ENCODE measurements at regions not wholly inside any gene's neighbourhood (a gene's known extent, or its start where the extent isn't known, plus 50 kb on each side); places are given as distances from the start of the nearest gene placed in this dataset.

GRCh38 chr6:99746261-99746895 lies 139.7 kb downstream of the PRDM13 start:
- Mint-ChIP-seq H3K4me3 (no peak overlapping the region), H3K27me3 (peaks cover 31% of the 10 kb centered on the region), H3K27ac (no peak overlapping the region), H3K36me3 (ENCODE audit: low read depth) (no peaks in the 10 kb centered on the region), H3K4me1 (no peaks in the 10 kb centered on the region), H3K9me3 (no peaks in the 10 kb centered on the region)
- peak; percentile 86 for DNase-seq
- intact Hi-C loops (cut with micrococcal nuclease) = loop anchor here (1.0 to 5.0 kb wide), 4 partner anchors 158 to 414 kb away; no protein-coding TSS in a partner anchor

GRCh38 chr6:99761711-99762110 lies 155.1 kb downstream of the PRDM13 start:
- Mint-ChIP-seq H3K4me1 (no peaks in the 10 kb centered on the region), H3K9me3 (no peaks in the 10 kb centered on the region), H3K4me3 (no peak overlapping the region), H3K27me3 (peaks cover 4% of the 10 kb centered on the region), H3K36me3 (ENCODE audit: low read depth) (no peaks in the 10 kb centered on the region), H3K27ac (no peak overlapping the region)
- intact Hi-C loops (cut with micrococcal nuclease) = no loop called here
- DNase-seq = no peak

GRCh38 chr6:99768166-99768565 lies 161.5 kb downstream of the PRDM13 start:
- H3K4me1 Mint-ChIP-seq = no peaks in the 10 kb centered on the region
- no peak overlapping the region for H3K4me3 Mint-ChIP-seq
- DNase-seq = no peak
- no peaks in the 10 kb centered on the region for H3K9me3 Mint-ChIP-seq
- peaks cover 5% of the 10 kb centered on the region for H3K27me3 Mint-ChIP-seq
- no peak overlapping the region for H3K27ac Mint-ChIP-seq
- intact Hi-C loops (cut with micrococcal nuclease) = no loop called here
- no peaks in the 10 kb centered on the region for H3K36me3 Mint-ChIP-seq (ENCODE audit: low read depth)

GRCh38 chr6:99779631-99780555 lies 173.3 kb downstream of the PRDM13 start:
- peaks cover 9% of the 10 kb centered on the region for H3K27me3 Mint-ChIP-seq
- no peak for DNase-seq
- no peak overlapping the region for H3K4me3 Mint-ChIP-seq
- no peaks in the 10 kb centered on the region for H3K4me1 Mint-ChIP-seq
- no peaks in the 10 kb centered on the region for H3K36me3 Mint-ChIP-seq (ENCODE audit: low read depth)
- no peaks in the 10 kb centered on the region for H3K9me3 Mint-ChIP-seq
- intact Hi-C loops (cut with micrococcal nuclease) = no loop called here
- no peak overlapping the region for H3K27ac Mint-ChIP-seq

- H3K36me3 Mint-ChIP-seq (ENCODE audit: low read depth) = no peaks in the 10 kb centered on the region
- no peak overlapping the region for H3K27ac Mint-ChIP-seq
- H3K9me3 Mint-ChIP-seq = no peaks in the 10 kb centered on the region
- intact Hi-C loops (cut with micrococcal nuclease) = no loop called here
- no peaks in the 10 kb centered on the region for H3K4me1 Mint-ChIP-seq
- DNase-seq = no peak
- no peak overlapping the region for H3K4me3 Mint-ChIP-seq
- peaks cover 9% of the 10 kb centered on the region for H3K27me3 Mint-ChIP-seq
Observed at GRCh38 chr6:99780556-99780885, 173.9 kb downstream of the PRDM13 start.

GRCh38 chr6:99789767-99790166 lies 183.1 kb downstream of the PRDM13 start:
- no peaks in the 10 kb centered on the region for H3K36me3 Mint-ChIP-seq (ENCODE audit: low read depth)
- no peak for DNase-seq
- H3K27ac Mint-ChIP-seq = no peak overlapping the region
- intact Hi-C loops (cut with micrococcal nuclease) = no loop called here
- H3K4me3 Mint-ChIP-seq = no peak overlapping the region
- no peaks in the 10 kb centered on the region for H3K9me3 Mint-ChIP-seq
- no peaks in the 10 kb centered on the region for H3K4me1 Mint-ChIP-seq
- H3K27me3 Mint-ChIP-seq = peaks cover 5% of the 10 kb centered on the region

GRCh38 chr6:99790679-99791078 lies 184.0 kb downstream of the PRDM13 start:
- Mint-ChIP-seq H3K27me3 (peaks cover 9% of the 10 kb centered on the region), H3K27ac (no peak overlapping the region), H3K4me1 (no peaks in the 10 kb centered on the region), H3K9me3 (no peaks in the 10 kb centered on the region), H3K4me3 (no peak overlapping the region), H3K36me3 (ENCODE audit: low read depth) (no peaks in the 10 kb centered on the region)
- intact Hi-C loops (cut with micrococcal nuclease) = no loop called here
- DNase-seq = no peak

GRCh38 chr6:99801805-99802204 lies 192.2 kb downstream of the MCHR2 start:
- Mint-ChIP-seq H3K9me3 (no peaks in the 10 kb centered on the region), H3K4me1 (no peaks in the 10 kb centered on the region), H3K27me3 (peaks cover 5% of the 10 kb centered on the region), H3K27ac (no peak overlapping the region), H3K4me3 (no peak overlapping the region), H3K36me3 (ENCODE audit: low read depth) (no peaks in the 10 kb centered on the region)
- DNase-seq = no peak
- intact Hi-C loops (cut with micrococcal nuclease) = no loop called here

GRCh38 chr6:99802396-99803031 lies 191.5 kb downstream of the MCHR2 start:
- Mint-ChIP-seq H3K4me1 (no peaks in the 10 kb centered on the region), H3K27me3 (peaks cover 5% of the 10 kb centered on the region), H3K4me3 (no peak overlapping the region), H3K27ac (no peak overlapping the region), H3K9me3 (no peaks in the 10 kb centered on the region), H3K36me3 (ENCODE audit: low read depth) (no peaks in the 10 kb centered on the region)
- intact Hi-C loops (cut with micrococcal nuclease) = no loop called here
- DNase-seq = no peak

- H3K4me1 Mint-ChIP-seq = no peaks in the 10 kb centered on the region
- intact Hi-C loops (cut with micrococcal nuclease) = no loop called here
- no peak for DNase-seq
- peaks cover 11% of the 10 kb centered on the region for H3K27me3 Mint-ChIP-seq
- no peak overlapping the region for H3K4me3 Mint-ChIP-seq
- no peaks in the 10 kb centered on the region for H3K36me3 Mint-ChIP-seq (ENCODE audit: low read depth)
- no peaks in the 10 kb centered on the region for H3K9me3 Mint-ChIP-seq
- H3K27ac Mint-ChIP-seq = no peak overlapping the region
Observed at GRCh38 chr6:99808992-99809391, 185.0 kb downstream of the MCHR2 start.

- H3K4me3 Mint-ChIP-seq = no peak overlapping the region
- DNase-seq = no peak
- H3K27ac Mint-ChIP-seq = no peak overlapping the region
- no peaks in the 10 kb centered on the region for H3K4me1 Mint-ChIP-seq
- peaks cover 11% of the 10 kb centered on the region for H3K27me3 Mint-ChIP-seq
- intact Hi-C loops (cut with micrococcal nuclease) = no loop called here
- no peaks in the 10 kb centered on the region for H3K9me3 Mint-ChIP-seq
- no peaks in the 10 kb centered on the region for H3K36me3 Mint-ChIP-seq (ENCODE audit: low read depth)
Observed at GRCh38 chr6:99810295-99810694, 183.7 kb downstream of the MCHR2 start.

GRCh38 chr6:99810942-99811620 lies 182.9 kb downstream of the MCHR2 start:
- Mint-ChIP-seq H3K27ac (no peak overlapping the region), H3K9me3 (no peaks in the 10 kb centered on the region), H3K4me1 (no peaks in the 10 kb centered on the region), H3K36me3 (ENCODE audit: low read depth) (no peaks in the 10 kb centered on the region), H3K4me3 (no peak overlapping the region), H3K27me3 (peaks cover 6% of the 10 kb centered on the region)
- DNase-seq = no peak
- intact Hi-C loops (cut with micrococcal nuclease) = no loop called here

- intact Hi-C loops (cut with micrococcal nuclease) = no loop called here
- Mint-ChIP-seq H3K27me3 (peaks cover 6% of the 10 kb centered on the region), H3K4me3 (no peak overlapping the region), H3K9me3 (no peaks in the 10 kb centered on the region), H3K27ac (no peak overlapping the region), H3K4me1 (no peaks in the 10 kb centered on the region), H3K36me3 (ENCODE audit: low read depth) (no peaks in the 10 kb centered on the region)
- DNase-seq = no peak
Observed at GRCh38 chr6:99811636-99812035, 182.4 kb downstream of the MCHR2 start.

GRCh38 chr6:99813565-99813964 lies 180.5 kb downstream of the MCHR2 start:
- no peaks in the 10 kb centered on the region for H3K36me3 Mint-ChIP-seq (ENCODE audit: low read depth)
- H3K4me1 Mint-ChIP-seq = no peaks in the 10 kb centered on the region
- H3K27ac Mint-ChIP-seq = no peak overlapping the region
- no peak overlapping the region for H3K4me3 Mint-ChIP-seq
- no peak for DNase-seq
- no peaks in the 10 kb centered on the region for H3K9me3 Mint-ChIP-seq
- H3K27me3 Mint-ChIP-seq = peaks cover 5% of the 10 kb centered on the region
- intact Hi-C loops (cut with micrococcal nuclease) = no loop called here

Measured in activated CD4-positive, alpha-beta T cell treated with anti-CD3 and anti-CD28 coated beads, Interleukin-2, amount 10 ng/mL, durations not matched to agents 24 days and 14 days (primary cell).